ENCODE measurements at regions not wholly inside any gene's neighbourhood (a gene's known extent, or its start where the extent isn't known, plus 50 kb on each side); places are given as distances from the start of the nearest gene placed in this dataset.

- Histone ChIP-seq H2AFZ (replicated peaks; ENCODE audit: low read length, poor library complexity) (peak overlapping the region; percentile 23), H4K91ac (ENCODE audit: insufficient read depth, low read depth, low read length) (no peak overlapping the region), H2BK5ac (ENCODE audit: low read depth, low read length, poor library complexity, severe bottlenecking) (no peak overlapping the region), H2BK15ac (ENCODE audit: low read depth, low read length) (no peak overlapping the region), H3K56ac (ENCODE audit: extremely low read depth, insufficient read depth, low read length) (no peak overlapping the region), H3K27me3 (ENCODE audit: control insufficient read depth, insufficient read depth, low read length) (peaks cover 14% of the 10 kb centered on the region), H3K18ac (ENCODE audit: low read depth, low read length) (no peak overlapping the region), H3K4me3 (ENCODE audit: insufficient read depth, low read depth, low read length) (no peak overlapping the region), H2BK120ac (ENCODE audit: low read depth, low read length) (no peak overlapping the region), H2AK5ac (ENCODE audit: low read depth, low read length) (no peak overlapping the region), H3K14ac (replicated peaks; ENCODE audit: low read depth, low read length) (no peak overlapping the region), H3K36me3 (ENCODE audit: control insufficient read depth, insufficient read depth, low read length) (no peaks in the 10 kb centered on the region), H3K9ac (ENCODE audit: low read depth, low read length) (no peak overlapping the region), H4K8ac (ENCODE audit: low read depth in 2 of 2, low read length in 2 of 2) (no peak overlapping the region), H3K23ac (ENCODE audit: low read depth, low read length) (no peak overlapping the region), H2BK20ac (ENCODE audit: low read depth, low read length) (no peak overlapping the region), H3K4me2 (ENCODE audit: low read depth, low read length) (no peak overlapping the region), H4K20me1 (ENCODE audit: insufficient read depth, low read length) (0 out of 2 replicates have a peak, but pooled peaks cover 5% of the 10 kb centered on the region), H2AK9ac (replicated peaks; ENCODE audit: low read depth, low read length, poor library complexity) (no peak overlapping the region), H3K4me1 (ENCODE audit: control insufficient read depth, insufficient read depth, low read length) (no peaks in the 10 kb centered on the region), H4K5ac (ENCODE audit: low read depth, low read length) (no peak overlapping the region), H3K9me3 (ENCODE audit: control insufficient read depth, insufficient read depth, low read length) (no peaks in the 10 kb centered on the region; the same call in 1 of the 2 replicates), H3K27ac (ENCODE audit: insufficient read depth, low read length) (no peak overlapping the region), H3K79me1 (ENCODE audit: low read depth in 1 of 2, low read length in 2 of 2) (no peaks in the 10 kb centered on the region), H3K4ac (ENCODE audit: low read depth, low read length) (no peak overlapping the region), H3K9me1 (ENCODE audit: insufficient read depth, low read length) (no peaks in the 10 kb centered on the region)
- dilution Hi-C loops (cut with HindIII; ENCODE audit: low sequenced_read_pairs, unreplicated experiment) (no loop called here), intact Hi-C loops (cut with micrococcal nuclease) (no loop called here), in situ Hi-C loops (cut with MboI; ENCODE audit: low sequenced_read_pairs) (no loop called here)
- no peak for DNase-seq
- ChIA-PET CTCF (no interaction called here), POLR2A (ENCODE audit: unreplicated experiment) (no interaction called here)
- ATAC-seq (ENCODE audit: low read depth) = no peak
- no peak for TF ChIP-seq BHLHE40 (IDR thresholded peaks at IDR 0.05; ENCODE audit: low read depth, low read length)
- no peak for TF ChIP-seq CEBPB (IDR thresholded peaks at IDR 0.05; ENCODE audit: low read depth, low read length)
- no peak for TF ChIP-seq FOS (IDR thresholded peaks at IDR 0.05; ENCODE audit: low read depth, low read length)
- TF ChIP-seq RFX5 (IDR thresholded peaks at IDR 0.05; ENCODE audit: low read depth, low read length) = no peak
- TF ChIP-seq RAD21 (IDR thresholded peaks at IDR 0.05; ENCODE audit: low read length) = no peak
- no TSS peak for BruUV-seq (replicated peaks)
- 29% methylated on average over 2 of the region's 7 CpGs; no CpG with 5 or more reads in 1 of the 2 experiments for WGBS, 2 experiments (ENCODE audit: extremely low coverage in 2 of 2, insufficient read length in 1 of 2)
These were observed 63.5 kb downstream of the PJA1 start for GRCh38 chrX:69101683-69102251.

All from IMR-90 (cell line).